K562 (cell line): ENCODE measurements at regions not wholly inside any gene's neighbourhood (a gene's known extent, or its start where the extent isn't known, plus 50 kb on each side); places are given as distances from the start of the nearest gene placed in this dataset.
"Not testable (repeated sequence)": the region's sequence is repeated elsewhere in the genome, so short reads cannot be mapped to it uniquely, and the experiment has no call there.

ENCODE experiments used
- EGR1 ChIP-seq: fragments of 450-650 bp; conservative IDR thresholded peaks from 2 replicates; pipeline ENCODE4 v1.6.1; 2017; ENCODE audit warnings: mild to moderate bottlenecking
- PHF21A ChIP-seq: fragments of 450-650 bp; IDR thresholded peaks from 2 replicates; pipeline ENCODE4 v1.6.1; 2017; ENCODE audit warnings: low read depth, borderline replicate concordance
- RBBP5 ChIP-seq: fragments of 200-600 bp; sonication (generic); IDR thresholded peaks from 2 replicates; pipeline ENCODE4 v1.6.1; 2012; ENCODE audit warnings: borderline replicate concordance, mild to moderate bottlenecking, low read length, control low read depth, inconsistent platforms; ENCODE audit not compliant: insufficient read depth, poor library complexity, severe bottlenecking
- SP2 ChIP-seq: IDR thresholded peaks from 2 replicates; pipeline ENCODE4 v1.6.1; 2011; ENCODE audit warnings: mild to moderate bottlenecking, low read depth, low read length, moderate library complexity; ENCODE audit not compliant: poor library complexity, severe bottlenecking; ENCODE audit errors: extremely low read depth
- ZNF121 ChIP-seq: sonication (generic); formaldehyde crosslinking; conservative IDR thresholded peaks from 2 replicates; pipeline ENCODE4 v1.8.0; 2022; ENCODE audit warnings: missing genetic modification reagents

- not testable (repeated sequence) for TF ChIP-seq RBBP5; EGR1; SP2; PHF21A; ZNF121 (CRISPR knock-in tag)
Observed at GRCh38 chr7:32662509-32662908, 167.2 kb downstream of the AVL9 start.
